SIG-M5 treated with dmso at 0.1 percent for 504 hours (cell line): ENCODE measurements at regions not wholly inside any gene's neighbourhood (a gene's known extent, or its start where the extent isn't known, plus 50 kb on each side); places are given as distances from the start of the nearest gene placed in this dataset.
"Not testable (repeated sequence)": the region's sequence is repeated elsewhere in the genome, so short reads cannot be mapped to it uniquely, and the experiment has no call there.

ENCODE experiments used
- DNase-seq: peaks from one replicate; lab custom pipeline; 2025; ENCODE audit not compliant: unreplicated experiment; lab: John Stamatoyannopoulos, UW

GRCh38 chr1:60918867-60919266, 163.5 kb upstream of the NFIA start:
- DNase-seq = no peak

GRCh38 chr1:60916906-60917305, 165.5 kb upstream of the NFIA start:
- DNase-seq = no peak

GRCh38 chr1:60916199-60916598, 166.2 kb upstream of the NFIA start:
- DNase-seq = no peak

GRCh38 chr1:60915441-60915840, 166.9 kb upstream of the NFIA start:
- DNase-seq = no peak

- no peak for DNase-seq
Measured at GRCh38 chr1:60914982-60915381, 167.4 kb upstream of the NFIA start.

GRCh38 chr1:60913708-60914107, 168.7 kb upstream of the NFIA start:
- DNase-seq = not testable (repeated sequence)

GRCh38 chr1:60913039-60913438, 169.3 kb upstream of the NFIA start:
- no peak for DNase-seq

- DNase-seq = no peak
Measured at GRCh38 chr1:60911966-60912697, 170.2 kb upstream of the NFIA start.

- no peak for DNase-seq
Measured at GRCh38 chr1:60908159-60908558, 174.2 kb upstream of the NFIA start.

GRCh38 chr1:60906526-60906925, 175.8 kb upstream of the NFIA start:
- no peak for DNase-seq

GRCh38 chr1:60906039-60906438, 176.3 kb upstream of the NFIA start:
- DNase-seq = no peak

- DNase-seq = no peak
Measured at GRCh38 chr1:60904099-60904851, 178.1 kb upstream of the NFIA start.

GRCh38 chr1:60903591-60903990, 178.8 kb upstream of the NFIA start:
- no peak for DNase-seq

- DNase-seq = no peak
Measured at GRCh38 chr1:60899464-60899863, 182.9 kb upstream of the NFIA start.

GRCh38 chr1:60898987-60899386, 183.4 kb upstream of the NFIA start:
- DNase-seq = no peak

GRCh38 chr1:60898413-60898812, 183.9 kb upstream of the NFIA start:
- no peak for DNase-seq

- no peak for DNase-seq
Measured at GRCh38 chr1:60896701-60897363, 185.5 kb upstream of the NFIA start.

GRCh38 chr1:60895701-60896100, 186.7 kb upstream of the NFIA start:
- DNase-seq = no peak

GRCh38 chr1:60895252-60895651, 187.1 kb upstream of the NFIA start:
- no peak for DNase-seq

GRCh38 chr1:60894741-60895140, 187.6 kb upstream of the NFIA start:
- no peak for DNase-seq

GRCh38 chr1:60894130-60894529, 188.2 kb upstream of the NFIA start:
- DNase-seq = no peak
